ENCODE measurements at regions not wholly inside any gene's neighbourhood (a gene's known extent, or its start where the extent isn't known, plus 50 kb on each side); places are given as distances from the start of the nearest gene placed in this dataset.

DNA sequence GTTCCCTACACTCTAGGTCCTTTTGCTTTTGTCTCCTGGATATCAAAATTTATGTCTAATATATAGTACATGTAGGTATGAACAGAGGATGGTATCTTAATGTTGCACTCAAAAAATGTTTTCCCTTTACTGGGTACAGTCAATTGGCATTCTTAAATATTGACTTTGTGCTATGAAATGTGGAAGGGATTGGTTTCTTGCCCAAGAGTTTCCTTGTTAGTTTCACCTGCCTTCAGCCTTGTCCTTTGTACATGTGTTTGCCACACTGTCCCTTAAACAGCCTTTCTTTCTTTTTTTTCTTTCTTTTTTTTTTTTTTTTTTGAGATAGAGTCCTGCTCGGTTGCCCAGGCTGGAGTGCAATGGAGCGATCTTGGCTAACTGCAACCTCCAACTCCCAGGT lies 287.1 kb downstream of the SQOR start:
- ATAC-seq (no peak), DNase-seq (no peak)
- Mint-ChIP-seq H3K27ac (no peak overlapping the region), H3K4me1 (no peaks in the 10 kb centered on the region), H3K27me3 (peaks cover 0 to 23% (median 6%) of the 10 kb centered on the region in 5 donors), H3K9me3 (peaks cover 0 to 6% (median 0%) of the 10 kb centered on the region in 9 donors), H3K36me3 (no peaks in the 10 kb centered on the region), H3K4me3 (no peak overlapping the region)
- POLR2A ChIA-PET, result no interaction called here

- Mint-ChIP-seq H3K4me3 (no peak overlapping the region), H3K9me3 (peaks cover 0 to 9% (median 0%) of the 10 kb centered on the region in 9 donors), H3K4me1 (peaks cover 0 to 1% (median 0%) of the 10 kb centered on the region in 4 donors), H3K27ac (no peak overlapping the region), H3K27me3 (peaks cover 4 to 30% (median 11%) of the 10 kb centered on the region in 5 donors), H3K36me3 (no peaks in the 10 kb centered on the region)
- POLR2A ChIA-PET, result no interaction called here
- DNase-seq (no peak), ATAC-seq (no peak)
These were observed 306.5 kb downstream of the SQOR start for GRCh38 chr15:45941367-45941766.

DNA sequence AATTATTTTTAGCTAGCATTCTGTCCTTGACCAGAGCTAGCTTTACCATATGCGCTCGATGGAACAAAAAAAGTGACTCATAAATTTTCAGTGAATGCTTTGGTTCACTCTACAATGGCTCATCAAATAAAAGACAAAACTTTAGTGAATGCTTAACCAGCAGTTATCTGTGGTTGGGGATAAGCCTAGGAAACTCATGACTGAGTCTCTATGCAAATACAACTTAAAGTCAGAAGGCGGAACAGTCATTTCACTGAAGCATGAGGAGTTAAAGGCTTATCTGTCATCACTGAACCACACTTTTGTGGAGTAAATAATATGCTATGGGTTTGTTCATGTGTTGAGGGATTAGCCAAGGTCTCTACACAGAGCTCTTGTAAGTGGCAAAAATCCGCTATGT lies 308.4 kb downstream of the SQOR start:
- no peaks in the 10 kb centered on the region for H3K36me3 Mint-ChIP-seq
- peaks cover 1 to 11% (median 6%) of the 10 kb centered on the region in 5 donors for H3K27me3 Mint-ChIP-seq
- no peaks in the 10 kb centered on the region for H3K4me1 Mint-ChIP-seq
- DNase-seq (no peak), ATAC-seq (no peak)
- POLR2A ChIA-PET, result no interaction called here
- H3K9me3 Mint-ChIP-seq, result peaks cover 0 to 6% (median 0%) of the 10 kb centered on the region in 9 donors
- H3K27ac Mint-ChIP-seq, result no peak overlapping the region
- H3K4me3 Mint-ChIP-seq, result no peak overlapping the region

GRCh38 chr15:45946111-45946510 lies 311.3 kb downstream of the SQOR start:
- H3K27ac Mint-ChIP-seq, result no peak overlapping the region
- ATAC-seq, result no peak
- no peak for DNase-seq
- POLR2A ChIA-PET, result no interaction called here
- no peaks in the 10 kb centered on the region for H3K4me1 Mint-ChIP-seq
- H3K36me3 Mint-ChIP-seq, result no peaks in the 10 kb centered on the region
- peaks cover 0 to 19% (median 3%) of the 10 kb centered on the region in 9 donors for H3K9me3 Mint-ChIP-seq
- no peak overlapping the region for H3K4me3 Mint-ChIP-seq
- peaks cover 1 to 21% (median 6%) of the 10 kb centered on the region in 5 donors for H3K27me3 Mint-ChIP-seq

- no peak overlapping the region for H3K27ac Mint-ChIP-seq
- H3K9me3 Mint-ChIP-seq, result peaks cover 0 to 23% (median 3%) of the 10 kb centered on the region in 9 donors
- no peaks in the 10 kb centered on the region for H3K36me3 Mint-ChIP-seq
- H3K4me3 Mint-ChIP-seq, result no peak overlapping the region
- no peaks in the 10 kb centered on the region for H3K4me1 Mint-ChIP-seq
- H3K27me3 Mint-ChIP-seq, result peaks cover 1 to 21% (median 6%) of the 10 kb centered on the region in 5 donors
- POLR2A ChIA-PET, result no interaction called here
- ATAC-seq, result no peak
- DNase-seq, result peak in 1 of 10 donors; percentile 8
These were observed 313.4 kb downstream of the SQOR start for GRCh38 chr15:45948181-45948621.

- Mint-ChIP-seq H3K27ac (no peak overlapping the region), H3K9me3 (peaks cover 6 to 50% (median 22%) of the 10 kb centered on the region in 9 donors), H3K27me3 (peaks cover 0 to 20% (median 6%) of the 10 kb centered on the region in 5 donors), H3K4me3 (no peak overlapping the region), H3K36me3 (peaks cover 0 to 34% (median 4%) of the 10 kb centered on the region in 3 donors), H3K4me1 (no peaks in the 10 kb centered on the region)
- POLR2A ChIA-PET, result no interaction called here
- no peak for ATAC-seq
- DNase-seq, result no peak
These were observed 324.1 kb downstream of the SQOR start for GRCh38 chr15:45958924-45959323.

DNA sequence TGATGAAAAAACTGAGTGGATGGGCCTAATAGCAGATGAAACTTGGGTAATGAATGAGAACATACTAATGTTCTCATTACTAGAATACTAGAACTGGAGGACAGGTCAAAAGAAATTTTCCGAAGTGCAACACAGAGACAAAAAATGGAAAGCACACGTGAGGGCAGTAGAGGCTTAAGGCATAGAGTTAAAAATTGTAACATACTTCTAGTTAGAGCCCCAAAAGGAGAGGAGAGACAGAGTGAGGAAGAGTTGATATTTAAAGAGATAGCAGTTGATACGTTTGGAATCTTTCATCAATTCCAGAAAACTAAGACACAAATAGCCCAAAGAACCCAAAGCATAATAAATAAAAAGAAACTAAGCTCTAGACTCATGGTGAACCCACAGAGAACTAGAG lies 327.9 kb downstream of the SQOR start:
- no peak for DNase-seq

DNA sequence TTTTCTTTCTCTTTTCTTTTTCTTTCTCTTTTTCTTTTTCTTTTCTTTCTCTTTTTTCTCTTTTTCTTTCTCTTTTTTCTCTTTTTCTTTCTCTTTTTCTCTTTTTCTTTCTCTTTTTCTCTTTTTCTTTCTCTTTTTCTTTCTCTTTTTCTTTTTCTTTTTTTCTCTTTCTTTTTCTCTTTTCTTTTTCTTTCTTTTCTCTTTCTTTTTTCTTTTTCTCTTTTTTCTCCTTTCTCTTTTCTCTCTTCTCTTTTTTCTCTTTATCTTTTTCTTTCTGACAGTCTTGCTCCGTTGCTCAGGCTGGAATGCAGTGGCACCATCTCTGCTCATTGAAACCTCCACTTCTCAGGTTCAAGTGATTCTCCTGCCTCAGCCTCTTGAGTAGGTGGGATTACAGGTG lies 335.7 kb downstream of the SQOR start:
- Mint-ChIP-seq H3K27ac (no peak overlapping the region), H3K9me3 (peaks cover 0 to 10% (median 7%) of the 10 kb centered on the region in 9 donors), H3K4me3 (no peak overlapping the region), H3K36me3 (peaks cover 0 to 5% (median 0%) of the 10 kb centered on the region in 3 donors), H3K27me3 (peaks cover 0 to 10% (median 1%) of the 10 kb centered on the region in 5 donors), H3K4me1 (no peaks in the 10 kb centered on the region)
- no peak for DNase-seq
- POLR2A ChIA-PET, result no interaction called here
- ATAC-seq, result no peak

More for the DNA sequence above, 327.9 kb downstream of the SQOR start:
- Mint-ChIP-seq H3K27ac (no peak overlapping the region), H3K4me3 (no peak overlapping the region), H3K9me3 (peaks cover 0 to 45% (median 24%) of the 10 kb centered on the region in 9 donors), H3K36me3 (peaks cover 0 to 24% (median 4%) of the 10 kb centered on the region in 3 donors), H3K4me1 (no peaks in the 10 kb centered on the region), H3K27me3 (peaks cover 0 to 7% (median 3%) of the 10 kb centered on the region in 5 donors)
- POLR2A ChIA-PET, result no interaction called here
- ATAC-seq, result no peak

DNA sequence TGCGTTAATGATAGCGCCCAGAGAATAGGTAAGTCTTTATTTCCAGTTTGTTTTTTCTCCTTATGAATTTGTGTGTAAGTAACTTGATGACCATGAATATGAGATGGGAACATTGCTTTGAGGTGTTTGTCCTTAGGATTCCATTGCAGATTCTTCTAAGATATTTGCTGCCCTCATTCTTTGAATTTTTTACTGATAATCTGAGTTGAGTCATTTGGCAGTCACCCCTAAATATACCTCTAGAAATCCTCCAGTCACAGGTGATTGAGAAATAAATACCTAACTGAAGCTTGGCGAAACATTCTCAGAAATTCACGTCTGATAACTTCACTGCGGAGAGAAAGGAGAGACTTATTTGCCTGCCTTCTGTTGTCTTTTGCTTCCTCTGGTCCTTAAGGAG lies 345.5 kb downstream of the SQOR start:
- POLR2A ChIA-PET, result no interaction called here
- Mint-ChIP-seq H3K9me3 (peaks cover 0 to 7% (median 0%) of the 10 kb centered on the region in 9 donors), H3K4me1 (no peaks in the 10 kb centered on the region), H3K27ac (no peak overlapping the region), H3K36me3 (no peaks in the 10 kb centered on the region), H3K4me3 (no peak overlapping the region), H3K27me3 (peaks cover 0 to 27% (median 3%) of the 10 kb centered on the region in 5 donors)
- DNase-seq (no peak), ATAC-seq (no peak)

GRCh38 chr15:45981625-45982024 lies 346.8 kb downstream of the SQOR start:
- no peak overlapping the region for H3K27ac Mint-ChIP-seq
- POLR2A ChIA-PET, result no interaction called here
- H3K36me3 Mint-ChIP-seq, result no peaks in the 10 kb centered on the region
- ATAC-seq (no peak), DNase-seq (no peak)
- no peaks in the 10 kb centered on the region for H3K4me1 Mint-ChIP-seq
- H3K4me3 Mint-ChIP-seq, result no peak overlapping the region
- peaks cover 0 to 27% (median 3%) of the 10 kb centered on the region in 5 donors for H3K27me3 Mint-ChIP-seq
- H3K9me3 Mint-ChIP-seq, result peaks cover 1 to 12% (median 5%) of the 10 kb centered on the region in 9 donors

DNA sequence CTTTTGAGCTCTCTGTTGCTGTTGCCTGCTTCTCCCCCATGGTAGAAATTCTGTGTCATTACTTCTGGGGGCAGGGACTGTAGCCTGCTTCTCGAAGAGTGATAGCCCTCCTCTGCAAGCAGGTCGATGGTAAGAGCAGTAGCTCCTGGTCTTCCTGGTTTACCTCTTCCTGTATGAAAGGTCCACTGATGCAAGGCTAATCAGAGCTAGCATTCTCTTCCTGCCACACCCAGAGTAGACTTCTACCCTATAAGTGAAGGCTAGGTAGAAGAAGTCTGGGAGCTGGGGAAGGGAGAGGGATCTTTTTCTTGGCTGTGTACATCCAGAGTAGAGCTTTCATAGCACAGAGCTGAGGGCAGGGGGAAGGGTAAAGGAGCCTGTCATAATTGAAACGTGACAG lies 357.0 kb downstream of the SQOR start:
- peaks cover 0 to 17% (median 2%) of the 10 kb centered on the region in 5 donors for H3K27me3 Mint-ChIP-seq
- H3K9me3 Mint-ChIP-seq, result peaks cover 0 to 20% (median 10%) of the 10 kb centered on the region in 9 donors
- POLR2A ChIA-PET, result no interaction called here
- no peak overlapping the region for H3K4me3 Mint-ChIP-seq
- no peaks in the 10 kb centered on the region for H3K36me3 Mint-ChIP-seq
- no peak overlapping the region for H3K27ac Mint-ChIP-seq
- DNase-seq (no peak), ATAC-seq (no peak)
- H3K4me1 Mint-ChIP-seq, result no peaks in the 10 kb centered on the region

GRCh38 chr15:45993072-45993471 lies 358.2 kb downstream of the SQOR start:
- H3K36me3 Mint-ChIP-seq, result no peaks in the 10 kb centered on the region
- H3K27me3 Mint-ChIP-seq, result peaks cover 0 to 17% (median 2%) of the 10 kb centered on the region in 5 donors
- POLR2A ChIA-PET, result no interaction called here
- ATAC-seq, result no peak
- H3K4me1 Mint-ChIP-seq, result no peaks in the 10 kb centered on the region
- no peak overlapping the region for H3K27ac Mint-ChIP-seq
- peaks cover 0 to 17% (median 7%) of the 10 kb centered on the region in 9 donors for H3K9me3 Mint-ChIP-seq
- H3K4me3 Mint-ChIP-seq, result no peak overlapping the region
- DNase-seq, result no peak

- ATAC-seq, result no peak
- no peaks in the 10 kb centered on the region for H3K4me1 Mint-ChIP-seq
- H3K27ac Mint-ChIP-seq, result no peak overlapping the region
- peaks cover 0 to 16% (median 6%) of the 10 kb centered on the region in 9 donors for H3K9me3 Mint-ChIP-seq
- H3K36me3 Mint-ChIP-seq, result no peaks in the 10 kb centered on the region
- no peak for DNase-seq
- POLR2A ChIA-PET, result no interaction called here
- peaks cover 0 to 17% (median 2%) of the 10 kb centered on the region in 5 donors for H3K27me3 Mint-ChIP-seq
- no peak overlapping the region for H3K4me3 Mint-ChIP-seq
These were observed 358.7 kb downstream of the SQOR start for GRCh38 chr15:45993508-45993907.

DNA sequence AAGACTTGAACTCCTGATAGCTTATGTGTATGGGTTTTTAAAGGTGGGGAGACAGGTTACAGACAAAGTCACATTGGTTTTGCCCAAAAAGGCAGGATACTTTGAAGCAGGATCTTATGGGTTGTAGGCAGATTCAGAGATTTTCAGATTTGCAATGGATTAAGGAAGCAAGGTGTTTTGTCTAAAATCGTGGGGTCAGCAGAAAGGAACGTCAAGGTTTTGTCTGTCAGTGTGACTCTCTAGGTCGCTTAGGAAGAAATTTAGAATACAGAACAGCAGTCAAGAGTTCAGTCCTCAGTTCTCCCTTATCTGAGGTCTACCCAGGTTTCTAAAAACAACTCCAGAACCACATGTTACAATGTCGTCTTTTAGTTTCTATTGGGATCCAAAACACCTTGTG lies 361.0 kb downstream of the SQOR start:
- DNase-seq (no peak), ATAC-seq (no peak)
- no peak overlapping the region for H3K27ac Mint-ChIP-seq
- no peaks in the 10 kb centered on the region for H3K36me3 Mint-ChIP-seq
- POLR2A ChIA-PET, result no interaction called here
- H3K27me3 Mint-ChIP-seq, result peaks cover 0 to 18% (median 2%) of the 10 kb centered on the region in 5 donors
- peaks cover 0 to 12% (median 7%) of the 10 kb centered on the region in 9 donors for H3K9me3 Mint-ChIP-seq
- no peak overlapping the region for H3K4me3 Mint-ChIP-seq
- H3K4me1 Mint-ChIP-seq, result no peaks in the 10 kb centered on the region

Data from naive thymus-derived CD8-positive, alpha-beta T cell (primary cell).